Transverse colon (tissue), 4 donors: ENCODE measurements at regions not wholly inside any gene's neighbourhood (a gene's known extent, or its start where the extent isn't known, plus 50 kb on each side); places are given as distances from the start of the nearest gene placed in this dataset.

Source experiments
- POLR2A ChIP-seq: fragments of 450-650 bp; IDR thresholded peaks from one replicate; pipeline ENCODE4 v1.6.1; 2016; ENCODE audit warnings: antibody characterized with exemption, mild to moderate bottlenecking, moderate library complexity
- POLR2AphosphoS5 ChIP-seq, 3 donors: sonication (generic); formaldehyde crosslinking; IDR thresholded peaks; one replicate each; pipeline ENCODE4 v1.6.1; 2016; ENCODE audit warnings: antibody characterized with exemption in 3 of 3
- TF ChIP-seq, protein P1 (sequence below), 5 experiments: fragments of 200-600 bp in 3 of 5; fragments of 450-650 bp in 2 of 5; sonication (generic) in 3 of 5; IDR thresholded peaks; 1 replicate in 2 of 5; 2 replicates in 3 of 5; pipeline ENCODE4 v1.5.1; 2016 to 2017; ENCODE audit warnings: antibody characterized with exemption in 5 of 5, inconsistent platforms in 3 of 5, mild to moderate bottlenecking in 2 of 5, moderate library complexity in 1 of 5

DNA sequence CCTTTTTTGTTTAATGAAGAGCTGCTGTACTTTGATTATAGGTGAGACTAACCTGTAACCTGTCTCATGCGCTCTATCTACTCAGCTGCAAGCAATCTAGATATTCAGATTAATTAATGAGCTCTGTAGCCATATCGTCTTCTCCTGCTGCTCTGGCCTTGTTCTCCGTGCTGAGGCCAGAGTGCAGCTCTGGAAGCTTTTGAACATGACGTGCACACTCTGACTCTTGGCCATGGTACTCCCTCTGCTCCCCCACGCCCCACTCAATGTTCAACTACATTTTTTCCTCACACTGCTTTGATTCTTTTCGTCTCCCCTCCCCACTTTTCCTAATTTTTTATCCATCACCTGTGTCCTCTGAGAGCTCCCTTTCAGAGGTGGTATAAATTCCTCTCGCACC, 751.8 kb downstream of the FGF9 start:
- TF ChIP-seq, protein P1, sequence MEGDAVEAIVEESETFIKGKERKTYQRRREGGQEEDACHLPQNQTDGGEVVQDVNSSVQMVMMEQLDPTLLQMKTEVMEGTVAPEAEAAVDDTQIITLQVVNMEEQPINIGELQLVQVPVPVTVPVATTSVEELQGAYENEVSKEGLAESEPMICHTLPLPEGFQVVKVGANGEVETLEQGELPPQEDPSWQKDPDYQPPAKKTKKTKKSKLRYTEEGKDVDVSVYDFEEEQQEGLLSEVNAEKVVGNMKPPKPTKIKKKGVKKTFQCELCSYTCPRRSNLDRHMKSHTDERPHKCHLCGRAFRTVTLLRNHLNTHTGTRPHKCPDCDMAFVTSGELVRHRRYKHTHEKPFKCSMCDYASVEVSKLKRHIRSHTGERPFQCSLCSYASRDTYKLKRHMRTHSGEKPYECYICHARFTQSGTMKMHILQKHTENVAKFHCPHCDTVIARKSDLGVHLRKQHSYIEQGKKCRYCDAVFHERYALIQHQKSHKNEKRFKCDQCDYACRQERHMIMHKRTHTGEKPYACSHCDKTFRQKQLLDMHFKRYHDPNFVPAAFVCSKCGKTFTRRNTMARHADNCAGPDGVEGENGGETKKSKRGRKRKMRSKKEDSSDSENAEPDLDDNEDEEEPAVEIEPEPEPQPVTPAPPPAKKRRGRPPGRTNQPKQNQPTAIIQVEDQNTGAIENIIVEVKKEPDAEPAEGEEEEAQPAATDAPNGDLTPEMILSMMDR (IDR thresholded peaks at IDR 0.05) = no peak
- TF ChIP-seq POLR2A (no peak), POLR2AphosphoS5 (IDR thresholded peaks at IDR 0.05) (no peak)
